Muscle layer of duodenum (tissue), 2 donors: ENCODE measurements at regions not wholly inside any gene's neighbourhood (a gene's known extent, or its start where the extent isn't known, plus 50 kb on each side); places are given as distances from the start of the nearest gene placed in this dataset.
"Not testable (repeated sequence)": the region's sequence is repeated elsewhere in the genome, so short reads cannot be mapped to it uniquely, and the experiment has no call there.

Experiments
- H3K27ac ChIP-seq: one replicate; pipeline ENCODE4 v1.7.0; 2013; ENCODE audit warnings: mild to moderate bottlenecking, low read length
- H3K27me3 ChIP-seq: one replicate; pipeline ENCODE4 v1.7.0; 2013; ENCODE audit warnings: low read depth, mild to moderate bottlenecking, control low read depth, low read length
- H3K36me3 ChIP-seq, 2 donors: one replicate each; pipeline ENCODE4 v1.7.0; 2013; ENCODE audit warnings: low read length in 2 of 2, control low read depth in 1 of 2, mild to moderate bottlenecking in 1 of 2; ENCODE audit not compliant: insufficient read depth in 2 of 2, control insufficient read depth in 1 of 2
- H3K4me1 ChIP-seq, 2 donors: one replicate each; pipeline ENCODE4 v1.7.0; 2013; ENCODE audit warnings: low read length in 2 of 2, mild to moderate bottlenecking in 2 of 2, control low read depth in 1 of 2, moderate library complexity in 1 of 2; ENCODE audit not compliant: insufficient read depth in 2 of 2, control insufficient read depth in 1 of 2
- H3K4me3 ChIP-seq, 2 donors: one replicate each; pipeline ENCODE4 v1.7.0; 2013; ENCODE audit warnings: low read length in 2 of 2, low read depth in 1 of 2, mild to moderate bottlenecking in 1 of 2
- H3K9me3 ChIP-seq, 2 donors: one replicate each; pipeline ENCODE4 v1.7.0; 2013; ENCODE audit warnings: low read length in 2 of 2, control low read depth in 1 of 2, mild to moderate bottlenecking in 1 of 2; ENCODE audit not compliant: control insufficient read depth in 1 of 2
- donor health status: healthy.

- Histone ChIP-seq H3K4me3 (no peak overlapping the region), H3K4me1 (no peaks in the 10 kb centered on the region), H3K27ac (no peak overlapping the region), H3K36me3 (no peaks in the 10 kb centered on the region), H3K27me3 (no peaks in the 10 kb centered on the region), H3K9me3 (peaks cover 0 to 5% of the 10 kb centered on the region in 2 donors)
Measured at GRCh38 chr1:189971656-189972055, 506.0 kb downstream of the BRINP3 start.

GRCh38 chr1:189977184-189977583, 500.5 kb downstream of the BRINP3 start:
- H3K4me1 ChIP-seq: no peaks in the 10 kb centered on the region
- no peak overlapping the region for H3K27ac ChIP-seq
- no peaks in the 10 kb centered on the region for H3K27me3 ChIP-seq
- H3K36me3 ChIP-seq: no peaks in the 10 kb centered on the region
- H3K4me3 ChIP-seq: no peak overlapping the region
- peaks cover 0 to 14% of the 10 kb centered on the region in 2 donors for H3K9me3 ChIP-seq

GRCh38 chr1:189983166-189983890, 494.3 kb downstream of the BRINP3 start:
- Histone ChIP-seq H3K27me3 (no peaks in the 10 kb centered on the region), H3K9me3 (no peaks in the 10 kb centered on the region), H3K27ac (no peak overlapping the region), H3K4me3 (no peak overlapping the region), H3K36me3 (no peaks in the 10 kb centered on the region), H3K4me1 (no peaks in the 10 kb centered on the region)

GRCh38 chr1:189986516-189986915, 491.1 kb downstream of the BRINP3 start:
- H3K4me1 ChIP-seq: no peaks in the 10 kb centered on the region
- peaks cover 0 to 7% of the 10 kb centered on the region in 2 donors for H3K9me3 ChIP-seq
- no peaks in the 10 kb centered on the region for H3K27me3 ChIP-seq
- no peak overlapping the region for H3K4me3 ChIP-seq
- no peaks in the 10 kb centered on the region for H3K36me3 ChIP-seq
- no peak overlapping the region for H3K27ac ChIP-seq

- no peak overlapping the region for H3K4me3 ChIP-seq
- peaks cover 0 to 13% of the 10 kb centered on the region in 2 donors for H3K9me3 ChIP-seq
- H3K27ac ChIP-seq: no peak overlapping the region
- H3K4me1 ChIP-seq: no peaks in the 10 kb centered on the region
- H3K36me3 ChIP-seq: no peaks in the 10 kb centered on the region
- H3K27me3 ChIP-seq: no peaks in the 10 kb centered on the region
Measured at GRCh38 chr1:189987509-189987908, 490.2 kb downstream of the BRINP3 start.

GRCh38 chr1:189992856-189993255, 484.8 kb downstream of the BRINP3 start:
- Histone ChIP-seq H3K27me3 (no peaks in the 10 kb centered on the region), H3K9me3 (peaks cover 0 to 18% of the 10 kb centered on the region in 2 donors), H3K36me3 (no peaks in the 10 kb centered on the region), H3K27ac (no peak overlapping the region), H3K4me3 (no peak overlapping the region), H3K4me1 (no peaks in the 10 kb centered on the region)

- Histone ChIP-seq H3K9me3 (no peaks in the 10 kb centered on the region), H3K36me3 (no peaks in the 10 kb centered on the region), H3K4me1 (no peaks in the 10 kb centered on the region), H3K27me3 (no peaks in the 10 kb centered on the region), H3K4me3 (no peak overlapping the region), H3K27ac (no peak overlapping the region)
Measured at GRCh38 chr1:190000365-190000872, 477.2 kb downstream of the BRINP3 start.

GRCh38 chr1:190001187-190001586, 476.5 kb downstream of the BRINP3 start:
- Histone ChIP-seq H3K36me3 (no peaks in the 10 kb centered on the region), H3K4me3 (no peak overlapping the region), H3K4me1 (no peaks in the 10 kb centered on the region), H3K27ac (no peak overlapping the region), H3K9me3 (no peaks in the 10 kb centered on the region), H3K27me3 (no peaks in the 10 kb centered on the region)

- no peaks in the 10 kb centered on the region for H3K4me1 ChIP-seq
- H3K36me3 ChIP-seq: no peaks in the 10 kb centered on the region
- H3K27me3 ChIP-seq: no peaks in the 10 kb centered on the region
- H3K4me3 ChIP-seq: no peak overlapping the region
- no peaks in the 10 kb centered on the region for H3K9me3 ChIP-seq
- no peak overlapping the region for H3K27ac ChIP-seq
Measured at GRCh38 chr1:190003376-190003775, 474.3 kb downstream of the BRINP3 start.

- Histone ChIP-seq H3K36me3 (no peaks in the 10 kb centered on the region), H3K4me1 (no peaks in the 10 kb centered on the region), H3K27me3 (no peaks in the 10 kb centered on the region), H3K27ac (no peak overlapping the region), H3K9me3 (no peaks in the 10 kb centered on the region), H3K4me3 (no peak overlapping the region)
Measured at GRCh38 chr1:190011585-190011984, 466.1 kb downstream of the BRINP3 start.

- H3K27me3 ChIP-seq, H3K4me1 ChIP-seq, H3K27ac ChIP-seq, H3K36me3 ChIP-seq, H3K4me3 ChIP-seq, H3K9me3 ChIP-seq: not testable (repeated sequence)
Measured at GRCh38 chr1:190019151-190019550, 458.5 kb downstream of the BRINP3 start.

GRCh38 chr1:190019717-190020116, 457.9 kb downstream of the BRINP3 start:
- Histone ChIP-seq H3K27ac (no peak overlapping the region), H3K4me3 (no peak overlapping the region), H3K9me3 (no peaks in the 10 kb centered on the region), H3K4me1 (no peaks in the 10 kb centered on the region), H3K36me3 (no peaks in the 10 kb centered on the region), H3K27me3 (no peaks in the 10 kb centered on the region)
